ENCODE measurements at regions not wholly inside any gene's neighbourhood (a gene's known extent, or its start where the extent isn't known, plus 50 kb on each side); places are given as distances from the start of the nearest gene placed in this dataset.

GRCh38 chr14:53744857-53745256, 211.8 kb downstream of the BMP4 start:
- Histone ChIP-seq H4K12ac (ENCODE audit: low read depth, low read length) (no peak overlapping the region), H3K14ac (ENCODE audit: low read length) (no peak overlapping the region), H3K9ac (ENCODE audit: low read length) (no peak overlapping the region), H2BK5ac (ENCODE audit: low read depth, low read length, poor library complexity) (no peak overlapping the region), H4K91ac (ENCODE audit: low read depth, low read length) (no peak overlapping the region), H3K4me3 (ENCODE audit: low read depth, low read length) (no peak overlapping the region), H3K4me2 (ENCODE audit: low read length) (no peak overlapping the region), H3K36me3 (ENCODE audit: control insufficient read depth in 1 of 2, insufficient read depth in 2 of 2, low read length in 2 of 2) (no peaks in the 10 kb centered on the region), H3K27ac (ENCODE audit: low read depth, low read length) (no peak overlapping the region), H3K9me3 (ENCODE audit: insufficient read depth, low read depth, low read length) (no peaks in the 10 kb centered on the region), H3K4me1 (ENCODE audit: control insufficient read depth in 1 of 2, insufficient read depth in 2 of 2, low read length in 2 of 2) (no peaks in the 10 kb centered on the region), H3K18ac (ENCODE audit: low read length) (no peak overlapping the region), H4K8ac (ENCODE audit: low read depth, low read length) (no peak overlapping the region), H3K27me3 (ENCODE audit: insufficient read depth, low read length) (no peaks in the 10 kb centered on the region), H3K23ac (ENCODE audit: low read length) (no peak overlapping the region), H3K4ac (ENCODE audit: low read depth, low read length) (no peak overlapping the region), H2BK120ac (ENCODE audit: insufficient read depth, low read length, poor library complexity) (no peak overlapping the region), H2AFZ (ENCODE audit: insufficient read depth, low read length, poor library complexity) (no peak overlapping the region), H2BK12ac (ENCODE audit: low read length) (no peak overlapping the region), H3K79me2 (ENCODE audit: control insufficient read depth, insufficient read depth, low read length, poor library complexity) (no peaks in the 10 kb centered on the region), H3K79me1 (ENCODE audit: low read length) (no peaks in the 10 kb centered on the region), H2AK5ac (ENCODE audit: low read length) (no peak overlapping the region)
- no CpG with 5 or more reads among the region's 1 CpG for WGBS (ENCODE audit: extremely low coverage, insufficient coverage, insufficient read length)
- no peak for DNase-seq

GRCh38 chr14:53743371-53743770, 213.3 kb downstream of the BMP4 start:
- no peaks in the 10 kb centered on the region for H3K36me3 ChIP-seq (ENCODE audit: control insufficient read depth in 1 of 2, insufficient read depth in 2 of 2, low read length in 2 of 2)
- no peak overlapping the region for H3K18ac ChIP-seq (ENCODE audit: low read length)
- H2AFZ ChIP-seq (ENCODE audit: insufficient read depth, low read length, poor library complexity), result no peak overlapping the region
- H3K9me3 ChIP-seq (ENCODE audit: insufficient read depth, low read depth, low read length), result no peaks in the 10 kb centered on the region
- H3K9ac ChIP-seq (ENCODE audit: low read length), result no peak overlapping the region
- H3K14ac ChIP-seq (ENCODE audit: low read length), result no peak overlapping the region
- no peak overlapping the region for H2BK120ac ChIP-seq (ENCODE audit: insufficient read depth, low read length, poor library complexity)
- no peaks in the 10 kb centered on the region for H3K27me3 ChIP-seq (ENCODE audit: insufficient read depth, low read length)
- H2AK5ac ChIP-seq (ENCODE audit: low read length), result no peak overlapping the region
- H4K12ac ChIP-seq (ENCODE audit: low read depth, low read length), result no peak overlapping the region
- no peak overlapping the region for H3K4me3 ChIP-seq (ENCODE audit: low read depth, low read length)
- H3K79me2 ChIP-seq (ENCODE audit: control insufficient read depth, insufficient read depth, low read length, poor library complexity), result no peaks in the 10 kb centered on the region
- H4K91ac ChIP-seq (ENCODE audit: low read depth, low read length), result no peak overlapping the region
- no peaks in the 10 kb centered on the region for H3K4me1 ChIP-seq (ENCODE audit: control insufficient read depth in 1 of 2, insufficient read depth in 2 of 2, low read length in 2 of 2)
- no peak overlapping the region for H3K4ac ChIP-seq (ENCODE audit: low read depth, low read length)
- no peak overlapping the region for H4K8ac ChIP-seq (ENCODE audit: low read depth, low read length)
- H3K23ac ChIP-seq (ENCODE audit: low read length), result no peak overlapping the region
- DNase-seq, result no peak
- no CpG with 5 or more reads among the region's 5 CpGs for WGBS (ENCODE audit: extremely low coverage, insufficient coverage, insufficient read length)
- no peak overlapping the region for H2BK12ac ChIP-seq (ENCODE audit: low read length)
- H3K27ac ChIP-seq (ENCODE audit: low read depth, low read length), result no peak overlapping the region
- no peak overlapping the region for H2BK5ac ChIP-seq (ENCODE audit: low read depth, low read length, poor library complexity)
- no peaks in the 10 kb centered on the region for H3K79me1 ChIP-seq (ENCODE audit: low read length)
- H3K4me2 ChIP-seq (ENCODE audit: low read length), result no peak overlapping the region

- H3K4me1 ChIP-seq (ENCODE audit: control insufficient read depth in 1 of 2, insufficient read depth in 2 of 2, low read length in 2 of 2), result no peaks in the 10 kb centered on the region
- no peaks in the 10 kb centered on the region for H3K79me2 ChIP-seq (ENCODE audit: control insufficient read depth, insufficient read depth, low read length, poor library complexity)
- H2BK5ac ChIP-seq (ENCODE audit: low read depth, low read length, poor library complexity), result no peak overlapping the region
- H3K36me3 ChIP-seq (ENCODE audit: control insufficient read depth in 1 of 2, insufficient read depth in 2 of 2, low read length in 2 of 2), result no peaks in the 10 kb centered on the region
- DNase-seq, result no peak
- WGBS (ENCODE audit: extremely low coverage, insufficient coverage, insufficient read length), result no CpG with 5 or more reads among the region's 3 CpGs
- no peak overlapping the region for H4K8ac ChIP-seq (ENCODE audit: low read depth, low read length)
- no peak overlapping the region for H3K23ac ChIP-seq (ENCODE audit: low read length)
- H3K4me3 ChIP-seq (ENCODE audit: low read depth, low read length), result no peak overlapping the region
- H3K9me3 ChIP-seq (ENCODE audit: insufficient read depth, low read depth, low read length), result no peaks in the 10 kb centered on the region
- no peaks in the 10 kb centered on the region for H3K27me3 ChIP-seq (ENCODE audit: insufficient read depth, low read length)
- H3K14ac ChIP-seq (ENCODE audit: low read length), result no peak overlapping the region
- H3K18ac ChIP-seq (ENCODE audit: low read length), result no peak overlapping the region
- no peak overlapping the region for H3K4ac ChIP-seq (ENCODE audit: low read depth, low read length)
- H4K91ac ChIP-seq (ENCODE audit: low read depth, low read length), result no peak overlapping the region
- no peak overlapping the region for H4K12ac ChIP-seq (ENCODE audit: low read depth, low read length)
- no peak overlapping the region for H3K4me2 ChIP-seq (ENCODE audit: low read length)
- no peak overlapping the region for H2BK12ac ChIP-seq (ENCODE audit: low read length)
- no peak overlapping the region for H3K9ac ChIP-seq (ENCODE audit: low read length)
- H3K27ac ChIP-seq (ENCODE audit: low read depth, low read length), result no peak overlapping the region
- H3K79me1 ChIP-seq (ENCODE audit: low read length), result no peaks in the 10 kb centered on the region
- H2AFZ ChIP-seq (ENCODE audit: insufficient read depth, low read length, poor library complexity), result no peak overlapping the region
- no peak overlapping the region for H2BK120ac ChIP-seq (ENCODE audit: insufficient read depth, low read length, poor library complexity)
- H2AK5ac ChIP-seq (ENCODE audit: low read length), result no peak overlapping the region
Observed at GRCh38 chr14:53742233-53742620, 214.4 kb downstream of the BMP4 start.

- no CpG with 5 or more reads among the region's 5 CpGs for WGBS (ENCODE audit: extremely low coverage, insufficient coverage, insufficient read length)
- H4K8ac ChIP-seq (ENCODE audit: low read depth, low read length), result no peak overlapping the region
Observed at GRCh38 chr14:53741479-53742232, 215.0 kb downstream of the BMP4 start.

More at GRCh38 chr14:53741479-53742232, 215.0 kb downstream of the BMP4 start:
- H3K4me3 ChIP-seq (ENCODE audit: low read depth, low read length), result no peak overlapping the region
- no peak overlapping the region for H2AK5ac ChIP-seq (ENCODE audit: low read length)
- H3K36me3 ChIP-seq (ENCODE audit: control insufficient read depth in 1 of 2, insufficient read depth in 2 of 2, low read length in 2 of 2), result no peaks in the 10 kb centered on the region
- H4K91ac ChIP-seq (ENCODE audit: low read depth, low read length), result no peak overlapping the region
- H3K9me3 ChIP-seq (ENCODE audit: insufficient read depth, low read depth, low read length), result no peaks in the 10 kb centered on the region
- H3K27me3 ChIP-seq (ENCODE audit: insufficient read depth, low read length), result no peaks in the 10 kb centered on the region
- DNase-seq, result no peak
- H3K18ac ChIP-seq (ENCODE audit: low read length), result no peak overlapping the region
- H3K9ac ChIP-seq (ENCODE audit: low read length), result no peak overlapping the region
- no peak overlapping the region for H3K4me2 ChIP-seq (ENCODE audit: low read length)
- H4K12ac ChIP-seq (ENCODE audit: low read depth, low read length), result no peak overlapping the region
- no peak overlapping the region for H3K27ac ChIP-seq (ENCODE audit: low read depth, low read length)
- no peaks in the 10 kb centered on the region for H3K4me1 ChIP-seq (ENCODE audit: control insufficient read depth in 1 of 2, insufficient read depth in 2 of 2, low read length in 2 of 2)
- no peak overlapping the region for H2BK12ac ChIP-seq (ENCODE audit: low read length)
- no peaks in the 10 kb centered on the region for H3K79me1 ChIP-seq (ENCODE audit: low read length)
- no peak overlapping the region for H2AFZ ChIP-seq (ENCODE audit: insufficient read depth, low read length, poor library complexity)
- H2BK5ac ChIP-seq (ENCODE audit: low read depth, low read length, poor library complexity), result no peak overlapping the region
- H3K23ac ChIP-seq (ENCODE audit: low read length), result no peak overlapping the region
- no peak overlapping the region for H2BK120ac ChIP-seq (ENCODE audit: insufficient read depth, low read length, poor library complexity)
- H3K4ac ChIP-seq (ENCODE audit: low read depth, low read length), result no peak overlapping the region
- no peak overlapping the region for H3K14ac ChIP-seq (ENCODE audit: low read length)
- H3K79me2 ChIP-seq (ENCODE audit: control insufficient read depth, insufficient read depth, low read length, poor library complexity), result no peaks in the 10 kb centered on the region
